KBM-7 (cell line): ENCODE measurements at regions not wholly inside any gene's neighbourhood (a gene's known extent, or its start where the extent isn't known, plus 50 kb on each side); places are given as distances from the start of the nearest gene placed in this dataset.
"Not testable (repeated sequence)": the region's sequence is repeated elsewhere in the genome, so short reads cannot be mapped to it uniquely, and the experiment has no call there.

Experiments used
- DNase-seq: peaks from one replicate; pipeline ENCODE4 v3.0.0-alpha.2; 2015
- in situ Hi-C: fragments of 300-500 bp; cut with MboI; formaldehyde crosslinking; loops from 2 replicates; pipeline ENCODE4 v1.14.3; 2020; ENCODE audit warnings: low sequenced_read_pairs, low pct_unique_long_range_greater_than_20kb, mixed read lengths

DNA sequence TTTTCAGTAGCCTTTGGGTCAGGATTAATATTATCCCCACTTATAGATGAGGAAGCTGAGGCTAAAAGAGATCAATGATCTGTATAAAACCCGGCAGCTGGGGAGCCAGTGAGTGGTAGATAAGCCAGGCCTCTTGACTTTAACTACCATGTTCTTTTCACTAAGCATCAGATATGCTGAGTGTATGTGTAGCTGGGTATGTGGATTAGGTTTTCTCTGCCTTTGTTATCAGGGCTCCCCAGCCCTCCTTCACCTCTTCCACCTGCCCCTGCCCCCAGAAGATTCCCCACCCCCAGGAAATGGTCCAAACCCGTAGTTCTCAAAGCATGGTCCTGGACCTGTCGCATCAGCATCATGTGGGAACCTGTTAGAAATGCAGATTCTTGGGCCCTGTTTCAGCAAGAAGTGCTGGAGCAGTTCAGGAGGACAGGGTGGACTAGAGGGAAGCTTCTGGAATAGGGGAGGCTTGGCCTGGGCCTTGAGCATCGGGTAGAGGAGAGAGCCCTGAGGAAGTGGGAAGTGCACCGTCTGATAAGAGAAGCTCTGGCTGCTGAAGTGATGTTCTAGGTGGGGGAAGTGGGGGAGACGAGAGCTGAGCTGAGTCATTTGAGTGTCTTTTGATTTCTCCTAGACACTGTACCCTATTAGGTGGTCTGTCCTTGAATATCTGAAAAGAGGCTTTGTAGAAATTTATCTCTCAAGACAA is 101.3 kb downstream of the HIF1AN start:
- no peak for DNase-seq
- in situ Hi-C loops, result no loop called here

DNA sequence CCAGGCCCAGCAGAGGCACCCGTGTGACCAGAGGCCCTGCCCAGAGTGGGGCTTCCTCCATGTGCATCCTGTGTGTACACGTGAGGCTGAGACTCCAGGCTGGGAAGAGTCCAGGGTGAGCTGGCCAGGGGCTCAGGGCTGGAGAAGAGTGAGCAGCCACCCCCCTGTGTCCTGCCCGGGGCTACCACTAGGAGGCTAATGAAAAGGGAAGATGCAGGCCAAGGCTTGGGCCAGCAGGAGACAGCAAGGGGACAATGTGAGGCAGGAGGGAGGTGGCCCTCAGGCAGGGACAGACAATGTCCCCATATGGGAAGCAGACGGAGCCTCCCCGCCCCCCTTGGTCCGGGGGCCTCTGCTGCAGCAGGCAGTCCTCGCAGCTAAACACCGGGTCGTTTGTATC is 102.0 kb downstream of the HIF1AN start:
- DNase-seq, result no peak
- in situ Hi-C loops, result no loop called here

DNA sequence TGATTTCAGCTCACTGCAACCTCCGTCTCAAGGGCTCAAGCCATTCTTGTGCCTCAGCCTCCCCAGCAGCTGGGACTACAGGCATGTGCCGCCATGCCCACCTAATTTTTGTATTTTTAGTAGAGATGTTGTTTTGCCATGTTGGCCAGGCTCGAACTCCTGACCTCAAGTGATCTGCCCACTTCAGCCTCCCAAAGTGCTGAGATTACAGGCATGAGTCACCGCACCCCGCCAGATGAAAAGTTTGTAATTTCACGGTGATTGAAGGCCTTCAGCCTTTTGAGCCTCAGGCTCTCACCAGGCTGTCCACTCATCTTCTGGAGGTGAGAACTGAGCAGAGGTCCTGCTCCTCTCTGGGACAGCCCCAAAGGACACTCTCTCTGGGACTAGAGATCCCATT is 103.2 kb downstream of the HIF1AN start:
- DNase-seq, in situ Hi-C loops: not testable (repeated sequence)

DNA sequence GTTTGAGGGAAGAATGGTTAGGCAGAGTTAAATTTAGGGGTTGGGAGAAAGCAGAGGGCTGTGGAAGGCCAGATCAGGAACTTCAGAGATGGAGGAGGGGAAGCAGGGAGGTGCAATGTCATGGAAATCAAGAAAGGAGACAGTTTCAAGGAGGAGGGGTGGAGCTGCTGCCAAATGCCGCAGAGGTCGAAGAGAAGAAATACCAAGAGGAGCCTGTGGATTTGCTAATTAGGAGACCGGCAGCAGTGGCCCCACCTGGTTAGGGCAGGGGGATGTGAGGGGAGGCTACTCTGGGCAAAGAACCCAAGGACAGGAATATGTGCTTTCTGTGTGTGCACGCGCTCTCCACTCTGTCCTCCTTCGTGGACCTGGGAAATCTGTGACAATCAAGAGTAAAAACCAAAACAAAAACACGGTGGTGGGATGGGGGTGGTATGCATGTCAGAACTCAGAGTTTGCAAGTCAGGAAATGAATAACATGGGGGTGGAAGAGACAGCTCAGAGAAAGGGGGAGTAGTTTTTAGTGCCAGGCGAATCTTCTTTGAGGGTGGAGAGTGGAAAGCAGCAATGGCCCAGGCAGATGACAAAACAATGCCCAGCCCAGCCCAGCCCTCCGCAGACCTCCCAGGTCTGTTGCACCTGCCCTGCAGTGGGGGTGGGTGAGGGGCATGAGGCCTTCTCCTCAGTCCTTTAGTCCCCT is 102.9 kb upstream of the PAX2 start:
- in situ Hi-C loops, result no loop called here
- no peak for DNase-seq

DNA sequence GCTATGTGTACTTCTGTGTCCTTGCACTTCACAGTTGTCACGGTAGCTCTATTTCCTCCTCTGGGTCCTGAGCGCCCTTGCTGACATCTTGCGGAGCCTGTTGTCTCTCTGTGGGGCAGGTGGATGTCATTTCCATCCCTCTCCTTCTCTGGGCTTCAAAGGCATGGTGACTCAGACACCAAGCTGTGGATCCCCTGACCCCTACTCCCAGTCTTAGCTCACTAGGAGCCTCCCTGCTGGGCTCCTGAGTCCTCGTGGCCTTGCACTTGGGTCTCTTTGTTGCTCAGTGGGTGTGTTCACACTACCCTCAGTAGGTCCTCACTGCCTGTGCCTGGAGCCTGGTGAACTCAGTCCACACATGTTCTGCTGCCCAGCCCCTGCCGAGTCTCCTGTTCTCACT is 100.3 kb upstream of the PAX2 start:
- DNase-seq, result no peak
- in situ Hi-C loops, result no loop called here

DNA sequence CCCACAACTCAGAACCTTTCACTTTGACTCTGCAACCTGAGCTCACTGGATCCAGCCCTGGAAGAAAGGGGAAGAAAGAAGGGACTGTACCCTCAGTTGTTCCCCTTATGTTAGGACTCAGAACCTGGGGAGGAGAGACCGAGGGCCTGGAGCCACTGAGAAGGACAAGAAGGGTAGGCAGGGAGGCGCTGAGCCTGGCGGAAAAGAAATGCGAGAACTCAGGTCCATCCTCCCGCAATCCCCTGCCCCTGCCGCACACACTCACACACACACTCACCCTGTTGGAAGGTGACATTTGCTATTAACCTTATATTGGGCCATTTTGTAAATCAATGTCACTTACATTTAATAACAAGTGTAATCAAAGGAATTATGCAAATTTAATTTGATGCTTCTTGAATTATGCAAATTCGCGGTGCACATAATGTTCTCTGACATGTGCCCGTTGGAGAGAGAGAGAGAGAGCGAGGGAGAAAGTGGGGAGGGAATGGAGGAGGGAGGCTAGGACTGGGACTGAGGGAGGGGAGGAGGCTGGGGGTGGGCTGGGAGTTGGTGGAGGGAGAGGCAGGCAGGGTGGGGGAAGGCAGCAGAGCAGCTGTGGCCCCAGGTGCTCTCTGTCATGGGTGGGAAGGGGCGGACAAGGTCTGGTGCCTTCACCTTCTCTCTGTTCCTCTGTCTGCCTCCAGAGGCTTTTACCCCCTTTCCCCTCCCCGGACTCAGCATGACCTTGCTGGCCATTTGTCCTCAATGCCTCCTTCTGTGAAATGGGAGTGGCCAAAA is 99.6 kb upstream of the PAX2 start:
- no peak for DNase-seq
- in situ Hi-C loops, result no loop called here

DNA sequence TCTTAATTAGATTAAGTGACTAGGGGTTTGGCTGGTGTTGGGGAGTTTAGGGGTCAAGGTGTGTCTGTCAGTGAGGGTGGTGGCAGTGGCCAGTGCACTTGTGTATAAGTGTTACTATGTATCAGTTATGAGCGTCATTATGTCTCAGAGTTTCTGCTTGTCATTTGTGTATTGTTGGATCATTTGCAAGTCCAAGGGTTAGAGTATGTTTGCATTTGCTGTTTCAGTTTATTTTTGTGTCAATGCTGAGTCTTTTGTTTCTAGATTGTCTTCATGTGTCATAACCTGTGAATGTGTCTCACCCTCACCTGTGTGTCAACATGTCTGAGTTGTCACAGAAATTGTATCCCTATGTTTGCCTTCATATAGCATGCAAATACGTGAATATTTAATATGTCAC is 97.5 kb upstream of the PAX2 start:
- DNase-seq, result no peak
- in situ Hi-C loops, result no loop called here

DNA sequence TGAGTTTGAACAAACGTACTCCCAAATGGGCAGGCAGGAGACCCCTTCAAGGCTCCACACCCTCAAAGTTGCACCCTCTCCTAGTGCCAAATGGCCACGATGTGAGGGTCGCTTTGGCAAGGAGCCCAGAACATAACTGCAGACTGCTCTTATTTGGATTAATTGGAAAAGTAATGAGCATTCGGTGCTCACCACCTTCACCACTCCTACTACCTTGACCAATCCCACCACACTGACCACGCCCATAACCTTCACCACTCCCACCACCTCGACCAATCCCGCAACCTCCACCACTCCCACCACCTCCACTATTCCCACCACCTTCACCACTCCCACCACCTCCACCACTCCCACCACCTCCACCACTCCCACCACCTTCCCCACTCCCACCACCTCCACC is 94.7 kb upstream of the PAX2 start:
- DNase-seq, result no peak
- in situ Hi-C loops, result no loop called here

DNA sequence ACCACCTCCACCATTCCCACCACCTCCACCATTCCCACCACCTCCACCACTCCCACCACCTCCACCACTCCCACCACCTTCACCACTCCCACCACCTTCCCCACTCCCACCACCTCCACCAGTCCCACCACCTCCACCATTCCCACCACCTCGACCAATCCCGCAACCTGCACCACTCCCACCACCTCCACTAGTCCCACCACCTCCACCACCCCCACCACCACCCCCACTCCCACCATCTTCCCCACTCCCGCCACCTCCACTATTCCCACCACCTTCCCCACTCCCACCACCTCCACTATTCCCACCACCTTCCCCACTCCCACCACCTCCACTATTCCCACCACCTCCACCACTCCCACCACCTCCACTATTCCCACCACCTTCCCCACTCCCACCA is 94.3 kb upstream of the PAX2 start:
- in situ Hi-C loops, DNase-seq: not testable (repeated sequence)

DNA sequence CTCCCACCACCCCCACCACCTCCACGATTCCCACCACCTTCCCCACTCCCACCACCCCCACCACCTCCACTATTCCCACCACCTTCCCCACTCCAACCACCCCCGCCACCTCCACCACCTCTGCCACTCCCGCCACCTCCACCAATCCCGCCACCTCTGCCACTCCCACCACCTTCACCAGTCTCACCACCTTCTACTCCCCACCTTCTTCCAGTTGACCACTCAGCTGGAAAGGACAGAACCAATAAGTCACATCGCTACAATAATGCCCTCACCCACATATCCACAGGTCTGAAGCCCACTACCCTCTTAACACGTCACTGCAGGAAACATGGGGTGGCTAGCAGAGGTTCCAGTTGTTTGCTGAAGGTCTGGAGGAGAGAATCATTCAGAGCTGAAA is 93.5 kb upstream of the PAX2 start:
- no peak for DNase-seq
- in situ Hi-C loops, result no loop called here

DNA sequence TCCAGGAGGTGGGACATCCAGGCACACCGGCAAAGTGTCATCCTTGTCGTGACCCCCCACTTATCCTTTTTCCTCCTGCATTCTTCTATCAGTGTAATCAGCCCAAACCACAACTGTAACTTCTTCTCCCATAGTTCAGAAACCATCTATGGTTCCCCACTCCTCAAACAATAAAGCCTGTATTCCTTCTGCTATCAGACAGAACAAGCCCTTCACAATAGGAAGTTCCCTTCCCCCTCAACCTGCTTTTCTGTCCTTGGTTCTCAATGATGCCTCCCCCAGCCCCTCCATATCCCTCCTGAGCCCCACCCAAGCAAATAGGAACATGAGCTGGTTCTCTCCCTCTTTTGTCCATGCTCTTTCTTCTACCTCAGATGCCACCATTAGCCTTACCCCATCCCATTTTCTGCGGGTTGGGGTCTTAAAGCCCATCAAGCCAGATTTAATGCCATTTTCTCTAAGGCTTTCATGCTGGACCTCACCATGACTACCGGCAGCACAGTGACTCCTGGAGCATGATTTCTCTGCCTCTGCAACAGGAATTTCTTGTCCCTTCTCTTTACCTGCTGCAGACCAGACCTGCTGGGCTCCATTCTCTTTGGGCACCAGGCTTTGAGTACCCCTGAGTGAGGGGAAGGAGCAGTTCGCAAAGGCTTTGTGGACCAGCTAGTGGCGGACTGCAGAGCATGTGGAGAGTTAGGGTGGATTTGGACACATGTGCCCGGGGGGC is 92.8 kb upstream of the PAX2 start:
- DNase-seq, result no peak
- in situ Hi-C loops, result no loop called here

DNA sequence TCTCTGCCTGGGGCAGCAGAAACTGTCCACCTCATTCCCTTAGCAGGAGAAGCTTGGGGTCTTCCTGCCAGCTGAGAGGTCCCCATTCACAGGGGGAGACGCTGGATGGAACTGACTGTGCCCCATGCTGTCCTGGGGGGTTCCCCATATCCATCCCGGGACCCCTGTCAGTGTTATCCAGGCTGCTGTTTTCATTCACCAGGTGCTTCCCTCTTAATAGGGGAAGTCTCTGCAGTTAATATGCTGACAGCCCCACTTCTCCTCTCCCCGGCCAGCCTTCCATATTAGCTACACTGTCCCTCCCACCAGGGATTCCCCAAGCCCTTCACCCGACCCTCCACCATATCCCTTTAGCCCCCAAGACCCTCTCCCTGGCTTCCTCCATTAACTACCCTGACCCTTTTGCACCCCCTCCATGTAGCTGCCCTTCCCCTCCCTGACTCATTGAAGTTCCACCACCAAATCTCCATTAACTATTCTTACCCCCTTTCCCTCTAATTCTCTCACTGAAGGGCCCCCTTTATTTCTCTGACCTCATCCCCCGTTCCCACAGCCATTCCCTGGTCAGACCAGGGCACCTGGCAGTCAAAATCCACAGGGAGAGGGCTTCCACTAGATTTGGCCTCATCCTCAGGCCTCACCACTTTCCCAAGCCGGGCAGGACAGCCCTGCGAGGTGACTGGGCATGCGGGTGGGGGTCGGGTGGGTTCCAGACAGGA is 92.0 kb upstream of the PAX2 start:
- in situ Hi-C loops, result no loop called here
- DNase-seq, result no peak

DNA sequence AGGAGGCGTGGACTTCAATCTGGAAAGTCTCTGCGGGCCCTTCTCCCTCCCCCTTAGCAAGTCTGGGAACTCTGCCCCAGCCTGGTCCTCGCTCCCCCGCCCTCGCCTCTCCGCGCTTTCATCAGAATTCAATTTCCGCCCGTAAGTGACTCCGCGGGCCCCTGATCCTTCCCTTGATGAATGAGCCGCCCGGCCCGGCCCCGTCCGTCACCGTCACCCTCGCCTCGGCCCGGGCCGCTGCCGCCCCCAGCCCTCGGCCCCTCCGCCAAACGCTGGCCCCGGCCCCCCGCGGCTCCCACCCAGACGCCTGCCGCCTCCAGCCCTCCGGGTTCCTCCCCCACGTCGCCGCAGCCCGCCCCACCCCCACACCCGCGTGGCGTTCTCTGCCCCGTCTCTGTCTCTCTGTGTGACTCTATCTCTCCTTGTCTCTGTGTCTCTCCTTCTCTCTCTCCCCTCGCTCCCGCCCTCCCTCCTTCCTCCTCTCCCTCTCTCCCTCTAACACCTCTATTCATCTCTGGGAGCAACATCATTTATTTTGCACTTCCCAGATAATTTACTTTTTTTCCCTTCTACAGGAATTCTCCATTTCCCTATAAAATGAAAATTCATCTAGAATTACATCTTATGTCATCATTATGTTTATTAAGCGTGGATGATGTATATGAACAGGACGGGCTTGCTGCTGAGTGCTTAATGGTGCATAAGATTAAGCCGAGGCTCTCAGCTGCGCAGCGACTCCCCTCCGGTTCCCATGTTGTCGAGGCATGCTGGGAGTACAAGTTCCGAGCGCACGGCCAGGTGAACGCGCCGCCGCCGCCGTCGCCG is 91.2 kb upstream of the PAX2 start:
- in situ Hi-C loops, result no loop called here
- DNase-seq, result no peak

DNA sequence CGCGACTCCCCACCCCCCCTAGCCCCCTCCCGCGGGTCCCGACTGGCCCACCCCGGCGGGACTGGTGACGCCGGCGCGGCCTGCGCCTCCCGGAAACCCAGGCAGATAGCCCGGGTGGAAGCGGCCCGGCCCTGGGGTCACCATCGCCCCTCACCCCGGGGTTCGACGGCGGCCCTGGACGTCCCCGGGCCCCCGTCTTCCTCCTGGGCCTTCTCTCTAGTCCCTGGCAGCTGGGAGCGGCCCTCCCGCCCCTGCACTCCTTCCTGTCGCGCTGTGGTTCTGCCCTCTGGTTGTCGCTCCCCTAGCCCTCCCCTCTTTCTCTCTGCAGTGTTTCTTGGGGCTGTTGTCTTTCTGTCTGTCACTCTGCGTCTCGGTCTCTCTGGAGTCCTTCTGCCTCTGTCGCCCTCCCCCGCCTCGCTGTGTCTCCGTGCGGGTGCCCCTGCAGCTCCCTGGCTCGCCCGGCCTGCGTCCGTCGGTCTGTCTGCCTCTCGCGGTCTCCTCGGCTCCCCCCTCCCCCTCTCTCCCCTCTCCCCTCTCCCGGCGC is 90.5 kb upstream of the PAX2 start:
- in situ Hi-C loops, result no loop called here
- peak; percentile 44 for DNase-seq

DNA sequence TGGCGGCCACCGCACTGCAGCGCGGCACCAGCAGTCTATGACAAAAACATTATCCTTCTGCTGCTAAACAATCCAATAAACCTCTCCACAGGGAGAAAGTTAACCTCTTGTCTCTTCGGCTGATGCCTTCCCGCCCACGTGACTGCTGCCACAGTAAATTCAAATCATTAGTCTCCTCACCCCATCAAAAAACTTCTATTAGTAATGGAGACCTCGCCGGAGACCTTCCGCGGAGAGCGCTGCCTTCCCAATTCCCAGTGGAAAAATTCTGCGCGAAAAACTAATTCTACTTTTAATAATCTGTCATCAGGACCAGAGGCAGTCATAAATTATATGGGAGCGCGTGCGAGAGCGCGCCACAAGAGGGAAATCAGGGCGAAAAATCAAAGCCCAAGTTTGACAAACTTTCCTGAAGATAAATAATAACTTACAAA is 90.0 kb upstream of the PAX2 start:
- no peak for DNase-seq
- in situ Hi-C loops, result no loop called here

DNA sequence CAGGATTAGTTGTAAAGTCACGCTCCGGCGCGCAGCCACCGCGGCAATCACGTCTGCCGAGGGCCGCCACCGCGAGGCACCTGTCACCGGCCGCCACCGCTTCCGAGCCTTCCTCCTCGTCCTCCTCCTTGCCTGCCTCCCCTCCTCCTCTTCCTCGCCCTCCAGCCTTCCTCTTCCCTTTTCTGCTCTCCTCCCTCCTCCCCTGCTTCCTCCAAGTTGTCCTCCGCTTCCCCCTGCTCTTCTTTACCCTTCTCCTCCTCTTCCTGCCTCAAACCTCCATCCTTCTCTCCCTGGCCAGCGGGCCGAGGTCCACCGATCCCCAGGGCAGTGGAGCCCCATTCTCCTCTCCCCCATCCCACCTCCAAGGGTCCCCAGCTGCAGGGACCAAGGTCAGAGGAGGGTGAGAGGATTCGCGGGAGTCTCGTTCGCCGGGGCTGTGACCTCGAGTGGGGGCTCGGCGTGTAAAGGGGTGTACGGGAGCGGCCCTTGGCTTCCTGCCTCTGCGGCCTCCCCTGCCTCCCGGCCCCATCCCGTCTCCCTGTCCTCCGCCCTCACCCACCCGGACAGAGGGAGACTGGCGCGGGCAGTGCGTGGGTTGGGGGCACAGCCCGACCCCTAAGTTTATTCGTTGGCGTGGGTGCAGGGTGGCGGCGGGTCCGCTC is 89.5 kb upstream of the PAX2 start:
- in situ Hi-C loops, result no loop called here
- DNase-seq, result peak; percentile 35

DNA sequence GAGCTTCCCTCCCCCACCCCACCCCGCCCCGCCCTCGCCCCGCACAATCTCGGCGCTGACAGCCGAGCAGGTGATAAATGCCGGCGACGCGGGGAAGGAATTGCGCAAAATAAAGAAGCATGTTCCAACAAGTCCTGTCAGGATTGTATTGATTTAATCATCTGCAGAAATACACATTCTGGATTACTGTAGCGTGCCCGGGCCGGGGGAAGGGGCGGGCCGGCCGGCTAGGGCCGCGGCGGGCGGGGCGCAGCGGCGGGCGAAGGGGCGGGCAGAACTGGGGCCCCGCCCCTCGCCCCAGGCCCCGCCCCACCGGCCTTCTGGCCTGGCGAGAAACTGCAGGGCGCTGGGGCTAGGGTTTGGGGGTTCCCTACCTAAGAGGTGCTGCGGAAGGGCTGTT is 88.9 kb upstream of the PAX2 start:
- no peak for DNase-seq
- in situ Hi-C loops, result no loop called here

DNA sequence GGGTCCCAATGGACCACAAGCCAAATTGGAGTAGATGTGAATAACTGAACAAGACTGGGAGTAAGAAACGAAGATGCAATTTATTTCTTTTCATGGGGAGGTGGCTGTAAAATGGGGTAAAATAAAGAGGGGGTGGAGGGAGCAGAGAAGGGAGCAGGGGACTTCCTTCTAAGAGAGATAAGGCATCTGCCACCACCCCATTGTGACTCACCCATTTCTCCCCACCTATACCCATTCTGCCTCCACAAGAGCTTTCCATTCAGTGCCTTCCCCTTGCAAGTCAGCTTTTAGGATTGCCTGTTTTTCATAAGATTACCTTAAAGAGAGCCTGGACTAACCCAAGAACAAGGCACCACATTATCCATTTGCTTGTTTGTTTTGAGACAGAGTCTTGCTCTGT is 87.1 kb upstream of the PAX2 start:
- in situ Hi-C loops, result no loop called here
- DNase-seq, result no peak
